HEK293 (cell line): ENCODE measurements at regions not wholly inside any gene's neighbourhood (a gene's known extent, or its start where the extent isn't known, plus 50 kb on each side); places are given as distances from the start of the nearest gene placed in this dataset.
A peak's percentile ranks its signal among the peaks of the same experiment; 100 is the strongest.
"Not testable (repeated sequence)": the region's sequence is repeated elsewhere in the genome, so short reads cannot be mapped to it uniquely, and the experiment has no call there.

Experiments used
- CTCF ChIA-PET: fragments of 350-600 bp; formaldehyde crosslinking; extraction: SDS; loops from one replicate; lab custom pipeline; 2021; ENCODE audit warnings: antibody characterized with exemption; lab: Yijun Ruan, JAX
- POLR2A ChIA-PET: fragments of 300-600 bp; formaldehyde crosslinking; extraction: SDS; loops from one replicate; lab custom pipeline; 2020; ENCODE audit warnings: antibody characterized with exemption, inconsistent platforms; lab: Yijun Ruan, JAX
- H3K27ac ChIP-seq: fragments of 200-500 bp; sonication (Bioruptor generic); 2 replicates; pipeline ENCODE4 v1.5.1; 2014; ENCODE audit warnings: low read depth, low read length, control low read depth, inconsistent platforms; ENCODE audit errors: extremely low read depth
- H3K36me3 ChIP-seq, 2 experiments: fragments of 200-500 bp in 1 of 2; sonication (Bioruptor generic) in 1 of 2; 1 replicate in 1 of 2; 2 replicates in 1 of 2; pipeline ENCODE4 v1.5.1; 2014 to 2017; ENCODE audit warnings: inconsistent platforms in 2 of 2, low read length in 2 of 2; ENCODE audit not compliant: control insufficient read depth in 2 of 2, insufficient read depth in 1 of 2
- H3K4me1 ChIP-seq: fragments of 200-500 bp; sonication (Bioruptor generic); 2 replicates; pipeline ENCODE4 v1.5.1; 2014; ENCODE audit warnings: mild to moderate bottlenecking, low read length, inconsistent platforms; ENCODE audit not compliant: control insufficient read depth, insufficient read depth
- H3K4me3 ChIP-seq: 2 replicates; pipeline ENCODE4 v1.5.1; 2011; ENCODE audit warnings: low read depth, mild to moderate bottlenecking, control low read depth, low read length, moderate library complexity
- H3K9me3 ChIP-seq: fragments of 200-500 bp; sonication (Bioruptor generic); 2 replicates; pipeline ENCODE4 v1.5.1; 2014; ENCODE audit warnings: low read depth, low read length, inconsistent platforms; ENCODE audit not compliant: control insufficient read depth, insufficient read depth
- EGR2 ChIP-seq: fragments of 450-650 bp; formaldehyde crosslinking; IDR thresholded peaks from 2 replicates; pipeline ENCODE4 v1.5.1; 2016; ENCODE audit warnings: low read depth, missing biosample characterization, missing genetic modification characterization
- GLI4 ChIP-seq: fragments of 450-650 bp; formaldehyde crosslinking; IDR thresholded peaks from 2 replicates; pipeline ENCODE4 v1.5.1; 2016; ENCODE audit warnings: missing biosample characterization, missing genetic modification characterization
- RBAK ChIP-seq: fragments of 450-650 bp; formaldehyde crosslinking; IDR thresholded peaks from 2 replicates; pipeline ENCODE4 v1.5.1; 2016; ENCODE audit warnings: missing biosample characterization, missing genetic modification characterization
- SCRT1 ChIP-seq: fragments of 450-650 bp; formaldehyde crosslinking; IDR thresholded peaks from 2 replicates; pipeline ENCODE4 v1.5.1; 2016; ENCODE audit warnings: missing biosample characterization, missing genetic modification characterization, borderline replicate concordance
- SP2 ChIP-seq: fragments of 450-650 bp; formaldehyde crosslinking; IDR thresholded peaks from 2 replicates; pipeline ENCODE4 v1.5.1; 2016; ENCODE audit warnings: missing biosample characterization, missing genetic modification characterization
- SP7 ChIP-seq: fragments of 450-650 bp; formaldehyde crosslinking; IDR thresholded peaks from 2 replicates; pipeline ENCODE4 v1.5.1; 2016; ENCODE audit warnings: missing biosample characterization, missing genetic modification characterization
- TRIM28 ChIP-seq: IDR thresholded peaks from 2 replicates; pipeline ENCODE4 v1.6.1; 2011; ENCODE audit warnings: low read length, control low read depth, borderline replicate concordance
- WT1 ChIP-seq: fragments of 450-650 bp; formaldehyde crosslinking; IDR thresholded peaks from 2 replicates; pipeline ENCODE4 v1.5.1; 2016; ENCODE audit warnings: missing biosample characterization, missing genetic modification characterization
- ZFHX2 ChIP-seq: fragments of 450-650 bp; formaldehyde crosslinking; conservative IDR thresholded peaks from 2 replicates; pipeline ENCODE4 v1.5.1; 2016; ENCODE audit warnings: missing biosample characterization, missing genetic modification characterization
- ZNF292 ChIP-seq: fragments of 450-650 bp; formaldehyde crosslinking; IDR thresholded peaks from 2 replicates; pipeline ENCODE4 v1.5.1; 2016; ENCODE audit warnings: low read depth, missing biosample characterization, missing genetic modification characterization, borderline replicate concordance
- ZNF366 ChIP-seq: fragments of 450-650 bp; formaldehyde crosslinking; conservative IDR thresholded peaks from 2 replicates; pipeline ENCODE4 v1.5.1; 2016; ENCODE audit warnings: missing biosample characterization, missing genetic modification characterization
- ZNF561 ChIP-seq: fragments of 450-650 bp; IDR thresholded peaks from 2 replicates; pipeline ENCODE4 v1.5.1; 2018; ENCODE audit warnings: missing biosample characterization, missing genetic modification characterization, borderline replicate concordance
- TF ChIP-seq, protein P1 (sequence below): fragments of 450-650 bp; formaldehyde crosslinking; IDR thresholded peaks from 2 replicates; pipeline ENCODE4 v1.5.1; 2016; ENCODE audit warnings: missing biosample characterization, missing genetic modification characterization

DNA sequence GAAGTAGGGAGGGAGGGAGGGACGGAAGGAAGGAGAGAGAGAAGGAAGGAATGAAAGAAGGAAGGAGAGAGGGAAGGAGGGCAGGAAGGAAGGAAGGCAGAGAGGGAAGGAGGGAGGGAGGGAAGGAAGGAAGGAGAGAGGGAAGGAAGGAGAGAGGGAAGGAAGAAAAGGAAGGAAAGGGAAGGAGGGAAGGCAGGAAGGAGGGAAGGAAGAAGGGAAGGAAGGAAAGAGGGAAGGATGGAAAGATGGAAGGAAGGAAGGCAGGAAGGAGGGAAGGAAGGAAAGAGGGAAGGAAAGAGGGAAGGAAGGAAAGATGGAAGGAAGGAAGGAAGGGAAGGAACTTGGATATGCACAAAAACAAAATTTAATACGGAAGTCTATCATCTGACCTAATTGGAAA is 844.5 kb upstream of the DEFB115 start:
- H3K4me3 ChIP-seq = no peak overlapping the region
- no peaks in the 10 kb centered on the region for H3K4me1 ChIP-seq
- no peaks in the 10 kb centered on the region for H3K36me3 ChIP-seq
- no peaks in the 10 kb centered on the region for H3K9me3 ChIP-seq
- ChIA-PET POLR2A (no interaction called here), CTCF (no interaction called here)
- H3K27ac ChIP-seq = no peak overlapping the region
- TF ChIP-seq ZNF366 (tag by site-specific recombination) (peak; percentile 90), ZNF561 (no peak)
- TF ChIP-seq, protein P1, sequence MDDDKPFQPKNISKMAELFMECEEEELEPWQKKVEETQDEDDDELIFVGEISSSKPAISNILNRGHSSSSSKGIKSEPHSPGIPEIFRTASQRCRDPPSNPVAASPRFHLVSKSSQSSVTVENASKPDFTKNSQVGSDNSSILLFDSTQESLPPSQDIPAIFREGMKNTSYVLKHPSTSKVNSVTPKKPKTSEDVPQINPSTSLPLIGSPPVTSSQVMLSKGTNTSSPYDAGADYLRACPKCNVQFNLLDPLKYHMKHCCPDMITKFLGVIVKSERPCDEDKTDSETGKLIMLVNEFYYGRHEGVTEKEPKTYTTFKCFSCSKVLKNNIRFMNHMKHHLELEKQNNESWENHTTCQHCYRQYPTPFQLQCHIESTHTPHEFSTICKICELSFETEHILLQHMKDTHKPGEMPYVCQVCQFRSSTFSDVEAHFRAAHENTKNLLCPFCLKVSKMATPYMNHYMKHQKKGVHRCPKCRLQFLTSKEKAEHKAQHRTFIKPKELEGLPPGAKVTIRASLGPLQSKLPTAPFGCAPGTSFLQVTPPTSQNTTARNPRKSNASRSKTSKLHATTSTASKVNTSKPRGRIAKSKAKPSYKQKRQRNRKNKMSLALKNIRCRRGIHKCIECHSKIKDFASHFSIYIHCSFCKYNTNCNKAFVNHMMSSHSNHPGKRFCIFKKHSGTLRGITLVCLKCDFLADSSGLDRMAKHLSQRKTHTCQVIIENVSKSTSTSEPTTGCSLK = no peak

DNA sequence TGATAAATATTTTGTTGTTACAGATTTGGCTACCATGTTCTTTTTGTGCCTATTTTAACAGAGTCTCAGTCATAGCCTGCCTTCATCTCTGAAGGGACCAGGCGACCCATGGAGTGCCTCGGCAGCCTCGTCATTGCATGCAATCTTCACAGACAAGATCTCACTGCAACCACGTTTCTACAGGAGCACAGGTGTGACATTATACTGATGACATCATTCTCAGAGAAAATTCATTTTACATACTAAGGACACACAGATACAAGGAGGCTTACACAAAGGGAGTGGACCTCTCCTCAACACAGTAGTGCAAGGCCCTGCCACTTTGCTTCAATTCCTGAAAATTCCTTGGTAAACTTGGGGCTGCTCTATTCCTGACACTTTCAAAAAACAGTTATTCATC is 840.1 kb upstream of the DEFB115 start:
- H3K36me3 ChIP-seq, H3K27ac ChIP-seq, H3K9me3 ChIP-seq, H3K4me3 ChIP-seq, CTCF ChIA-PET, POLR2A ChIA-PET, H3K4me1 ChIP-seq: not testable (repeated sequence)

DNA sequence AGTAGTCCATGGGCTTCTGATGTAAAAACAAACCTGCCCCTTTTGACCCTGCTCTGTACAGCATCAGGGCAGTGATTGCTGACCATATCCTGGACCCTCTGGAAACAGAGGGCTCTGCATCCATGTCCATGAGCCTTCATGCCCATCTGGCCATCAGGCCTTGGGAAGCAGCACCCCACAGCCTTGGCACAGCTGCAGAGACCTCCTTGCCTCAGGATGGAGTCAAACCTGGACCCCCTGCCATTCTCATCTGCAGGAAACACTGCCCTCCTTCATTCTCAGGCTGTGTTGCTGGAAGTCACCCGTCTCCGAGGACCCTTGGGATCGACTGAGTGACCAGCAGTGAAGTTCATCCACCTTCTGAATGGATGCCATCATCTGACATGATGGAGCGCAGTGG is 839.1 kb upstream of the DEFB115 start:
- H3K4me3 ChIP-seq, CTCF ChIA-PET, POLR2A ChIA-PET, H3K9me3 ChIP-seq, H3K4me1 ChIP-seq, H3K36me3 ChIP-seq, H3K27ac ChIP-seq: not testable (repeated sequence)

DNA sequence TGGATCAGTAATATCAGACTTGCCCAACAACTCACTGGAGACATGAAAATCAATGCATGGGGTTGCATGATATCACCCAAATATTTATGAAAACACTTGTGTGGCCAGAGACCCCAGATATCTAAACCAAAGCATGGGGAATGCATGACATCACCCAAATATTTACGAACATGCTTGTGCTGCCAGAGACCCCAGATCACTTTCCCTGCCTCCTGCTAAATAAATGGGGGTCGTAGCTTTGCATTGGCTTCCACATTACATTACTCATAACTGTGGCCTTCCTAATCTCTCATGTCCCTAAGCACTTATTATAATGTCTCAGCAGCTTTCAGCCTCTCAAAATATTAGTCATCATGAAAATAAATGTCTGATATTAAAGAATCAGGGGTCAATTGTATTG is 838.0 kb upstream of the DEFB115 start:
- Histone ChIP-seq H3K27ac (no peak overlapping the region), H3K36me3 (no peaks in the 10 kb centered on the region), H3K4me3 (no peak overlapping the region), H3K9me3 (no peaks in the 10 kb centered on the region), H3K4me1 (no peaks in the 10 kb centered on the region)
- POLR2A ChIA-PET = no interaction called here
- CTCF ChIA-PET = no interaction called here
- TF ChIP-seq TRIM28 (no peak), RBAK (no peak), SP2 (tag by site-specific recombination) (no peak), WT1 (tag by site-specific recombination) (no peak), SP7 (tag by site-specific recombination) (no peak), GLI4 (tag by site-specific recombination) (no peak), ZNF292 (tag by site-specific recombination) (no peak), ZFHX2 (tag by site-specific recombination) (no peak), SCRT1 (tag by site-specific recombination) (no peak)

DNA sequence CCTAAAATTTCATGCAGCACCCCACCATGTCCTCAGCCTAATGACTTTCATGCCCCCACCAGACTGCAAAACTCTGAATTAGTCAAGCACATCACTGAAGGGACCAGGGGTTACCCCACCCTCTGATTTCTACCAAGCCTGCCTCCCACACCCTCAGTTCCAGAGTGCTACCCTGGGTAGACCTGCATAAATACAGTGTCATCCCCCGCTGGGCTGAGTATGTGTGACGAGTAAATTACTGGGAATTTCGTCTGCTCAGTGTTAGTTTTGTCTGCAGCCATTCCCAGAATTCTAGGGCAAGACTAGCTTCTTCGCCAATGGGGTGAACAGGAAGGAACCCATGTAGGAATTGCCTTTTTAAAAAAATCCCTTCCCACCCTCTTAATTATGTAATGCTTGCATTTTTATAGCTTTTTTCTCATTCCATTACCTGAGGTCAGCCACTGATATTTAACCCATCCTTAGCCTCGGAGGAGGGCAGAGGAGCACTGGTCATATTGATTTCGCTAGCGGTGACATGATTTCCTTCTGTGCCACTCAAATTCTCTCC is 837.5 kb upstream of the DEFB115 start:
- peak; percentile 20; the same call in 1 of the 2 replicates for TF ChIP-seq EGR2 (tag by site-specific recombination)
- H3K36me3 ChIP-seq, H3K9me3 ChIP-seq, POLR2A ChIA-PET, H3K27ac ChIP-seq, H3K4me1 ChIP-seq, CTCF ChIA-PET, H3K4me3 ChIP-seq: not testable (repeated sequence)
